Thoracic aorta (tissue), 2 donors: ENCODE measurements at regions not wholly inside any gene's neighbourhood (a gene's known extent, or its start where the extent isn't known, plus 50 kb on each side); places are given as distances from the start of the nearest gene placed in this dataset.
"Not testable (repeated sequence)": the region's sequence is repeated elsewhere in the genome, so short reads cannot be mapped to it uniquely, and the experiment has no call there.

Experiments
- ATAC-seq: fragments of 150-250 bp; one replicate; pipeline ENCODE4 v1.8.0; 2017; ENCODE audit warnings: low read depth; ENCODE audit not compliant: insufficient number of reproducible peaks, low FRiP score
- DNase-seq: peaks from one replicate; pipeline ENCODE4 v3.0.0-alpha.2; 2020; ENCODE audit warnings: low spot score
- H3K27ac ChIP-seq, 2 donors: fragments of 200-600 bp; sonication (generic); 1 replicate in 1 of 2; 2 replicates in 1 of 2; pipeline ENCODE4 v1.5.1; 2016; ENCODE audit warnings: mild to moderate bottlenecking in 2 of 2, moderate library complexity in 2 of 2
- H3K27me3 ChIP-seq: fragments of 200-600 bp; sonication (generic); replicated peaks from 2 replicates; pipeline ENCODE4 v1.6.0; 2016; ENCODE audit warnings: mild to moderate bottlenecking; ENCODE audit not compliant: insufficient read depth
- H3K36me3 ChIP-seq: fragments of 200-600 bp; sonication (generic); one replicate; pipeline ENCODE4 v1.5.1; 2016
- H3K4me1 ChIP-seq, 2 donors: fragments of 200-600 bp; sonication (generic); 1 replicate in 1 of 2; 2 replicates in 1 of 2; pipeline versions ENCODE4 v1.5.1 to v1.6.0; 2016; ENCODE audit warnings: low read depth in 2 of 2, mild to moderate bottlenecking in 1 of 2; ENCODE audit not compliant: control insufficient read depth in 1 of 2
- H3K4me3 ChIP-seq: fragments of 200-600 bp; sonication (generic); 2 replicates; pipeline ENCODE4 v1.5.1; 2016; ENCODE audit warnings: mild to moderate bottlenecking
- H3K9me3 ChIP-seq: fragments of 200-600 bp; sonication (generic); 2 replicates; pipeline ENCODE4 v1.5.1; 2016
- CTCF ChIP-seq: fragments of 200-600 bp; sonication (generic); IDR thresholded peaks from one replicate; pipeline ENCODE4 v1.5.1; 2019; ENCODE audit warnings: antibody characterized with exemption

GRCh38 chr4:174401471-174402130 lies 117.9 kb downstream of the CEP44 start:
- ATAC-seq (no peak), DNase-seq (no peak)
- Histone ChIP-seq H3K27me3 (no peaks in the 10 kb centered on the region), H3K4me1 (no peaks in the 10 kb centered on the region), H3K27ac (no peak overlapping the region), H3K9me3 (no peaks in the 10 kb centered on the region), H3K4me3 (no peak overlapping the region), H3K36me3 (no peaks in the 10 kb centered on the region)
- TF ChIP-seq CTCF, result no peak

- not testable (repeated sequence) for H3K9me3 ChIP-seq, H3K4me1 ChIP-seq, H3K4me3 ChIP-seq, H3K36me3 ChIP-seq, H3K27ac ChIP-seq, H3K27me3 ChIP-seq, DNase-seq, ATAC-seq
Measured at GRCh38 chr4:174400603-174401302, 117.0 kb downstream of the CEP44 start.

- Histone ChIP-seq H3K36me3 (no peaks in the 10 kb centered on the region), H3K27me3 (no peaks in the 10 kb centered on the region), H3K9me3 (no peaks in the 10 kb centered on the region), H3K4me3 (no peak overlapping the region), H3K27ac (no peak overlapping the region), H3K4me1 (no peaks in the 10 kb centered on the region)
- no peak for DNase-seq
- no peak for TF ChIP-seq CTCF
- ATAC-seq, result no peak
Measured at GRCh38 chr4:174398728-174399127, 115.0 kb downstream of the CEP44 start.

GRCh38 chr4:174397366-174398155 lies 113.8 kb downstream of the CEP44 start:
- Histone ChIP-seq H3K4me1 (no peaks in the 10 kb centered on the region), H3K27me3 (no peaks in the 10 kb centered on the region), H3K36me3 (no peaks in the 10 kb centered on the region), H3K27ac (no peak overlapping the region), H3K9me3 (no peaks in the 10 kb centered on the region), H3K4me3 (no peak overlapping the region)
- no peak for TF ChIP-seq CTCF
- DNase-seq, result no peak
- ATAC-seq, result no peak

GRCh38 chr4:174396599-174397110 lies 112.9 kb downstream of the CEP44 start:
- no peak for DNase-seq
- Histone ChIP-seq H3K9me3 (no peaks in the 10 kb centered on the region), H3K4me3 (no peak overlapping the region), H3K36me3 (no peaks in the 10 kb centered on the region), H3K4me1 (no peaks in the 10 kb centered on the region), H3K27ac (no peak overlapping the region), H3K27me3 (no peaks in the 10 kb centered on the region)
- ATAC-seq, result no peak
- TF ChIP-seq CTCF, result no peak
